Fibroblast of villous mesenchyme (primary cell): ENCODE measurements at regions not wholly inside any gene's neighbourhood (a gene's known extent, or its start where the extent isn't known, plus 50 kb on each side); places are given as distances from the start of the nearest gene placed in this dataset.

Experiments
- DNase-seq: peaks from one replicate; pipeline ENCODE4 v3.0.0-alpha.2; 2010; ENCODE audit warnings: low read depth
- H3K4me3 ChIP-seq: 2 replicates; pipeline ENCODE4 v1.5.1; 2011; ENCODE audit warnings: low read depth, mild to moderate bottlenecking, low read length
- TF ChIP-seq, protein P1 (sequence below): IDR thresholded peaks from 2 replicates; pipeline ENCODE4 v1.5.1; 2012; ENCODE audit warnings: low read depth, mild to moderate bottlenecking, low read length; ENCODE audit not compliant: insufficient read depth

GRCh38 chr2:39487398-39488250 lies 50.5 kb upstream of the MAP4K3 start:
- peak; percentile 61 for DNase-seq
- H3K4me3 ChIP-seq: no peak overlapping the region
- TF ChIP-seq, protein P1, sequence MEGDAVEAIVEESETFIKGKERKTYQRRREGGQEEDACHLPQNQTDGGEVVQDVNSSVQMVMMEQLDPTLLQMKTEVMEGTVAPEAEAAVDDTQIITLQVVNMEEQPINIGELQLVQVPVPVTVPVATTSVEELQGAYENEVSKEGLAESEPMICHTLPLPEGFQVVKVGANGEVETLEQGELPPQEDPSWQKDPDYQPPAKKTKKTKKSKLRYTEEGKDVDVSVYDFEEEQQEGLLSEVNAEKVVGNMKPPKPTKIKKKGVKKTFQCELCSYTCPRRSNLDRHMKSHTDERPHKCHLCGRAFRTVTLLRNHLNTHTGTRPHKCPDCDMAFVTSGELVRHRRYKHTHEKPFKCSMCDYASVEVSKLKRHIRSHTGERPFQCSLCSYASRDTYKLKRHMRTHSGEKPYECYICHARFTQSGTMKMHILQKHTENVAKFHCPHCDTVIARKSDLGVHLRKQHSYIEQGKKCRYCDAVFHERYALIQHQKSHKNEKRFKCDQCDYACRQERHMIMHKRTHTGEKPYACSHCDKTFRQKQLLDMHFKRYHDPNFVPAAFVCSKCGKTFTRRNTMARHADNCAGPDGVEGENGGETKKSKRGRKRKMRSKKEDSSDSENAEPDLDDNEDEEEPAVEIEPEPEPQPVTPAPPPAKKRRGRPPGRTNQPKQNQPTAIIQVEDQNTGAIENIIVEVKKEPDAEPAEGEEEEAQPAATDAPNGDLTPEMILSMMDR: no peak

DNA sequence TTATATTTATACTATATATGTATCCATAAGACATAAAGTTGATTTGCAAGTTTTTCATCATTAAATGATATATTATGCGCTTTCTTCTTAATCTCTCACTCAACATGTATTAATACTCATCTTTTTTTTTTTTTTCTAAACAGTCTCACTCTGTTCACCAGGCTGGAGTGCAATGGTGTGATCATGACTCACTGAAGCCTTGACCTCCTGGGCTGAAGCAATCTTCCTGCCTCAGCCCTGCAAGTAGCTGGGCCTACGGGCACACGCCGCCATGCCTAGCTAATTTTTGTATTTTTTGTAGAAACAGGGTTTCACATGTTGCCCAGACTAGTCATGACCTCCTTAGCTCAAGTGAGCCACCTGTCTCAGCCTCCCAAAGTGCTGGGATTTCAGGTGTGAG lies 51.4 kb upstream of the MAP4K3 start:
- DNase-seq: peak; percentile 95
- H3K4me3 ChIP-seq: no peak overlapping the region
- TF ChIP-seq, protein P1: no peak

GRCh38 chr2:39490586-39490985 lies 53.5 kb upstream of the MAP4K3 start:
- no peak overlapping the region for H3K4me3 ChIP-seq
- TF ChIP-seq, protein P1: no peak
- DNase-seq: no peak

- TF ChIP-seq, protein P1: no peak
- DNase-seq: no peak
- no peak overlapping the region for H3K4me3 ChIP-seq
These were observed 54.6 kb upstream of the MAP4K3 start for GRCh38 chr2:39491653-39492052.

GRCh38 chr2:39492095-39492590 lies 55.1 kb upstream of the MAP4K3 start:
- H3K4me3 ChIP-seq: no peak overlapping the region

DNA sequence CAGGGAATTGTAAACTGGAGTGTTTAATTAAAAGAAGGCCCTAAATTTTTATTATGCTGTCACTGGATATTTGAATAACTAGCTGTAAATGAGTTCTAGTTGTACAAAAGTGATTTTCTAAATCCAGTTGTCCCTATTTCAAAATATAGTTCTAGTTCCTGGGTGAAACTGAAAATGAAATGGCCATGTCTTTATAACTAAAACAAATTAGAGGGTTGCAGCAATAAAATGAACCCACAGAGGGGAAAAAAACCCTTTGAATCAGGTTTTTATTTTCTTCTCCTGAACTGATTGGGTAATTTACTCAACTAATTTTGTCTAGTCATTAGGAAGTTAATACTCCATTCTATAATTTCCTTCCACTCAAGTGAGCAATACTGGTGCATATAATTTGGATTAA lies 55.6 kb upstream of the MAP4K3 start:
- no peak for DNase-seq
- TF ChIP-seq, protein P1: no peak
- no peak overlapping the region for H3K4me3 ChIP-seq

More at GRCh38 chr2:39492095-39492590, 55.1 kb upstream of the MAP4K3 start:
- TF ChIP-seq, protein P1: no peak
- DNase-seq: peak; percentile 97
